Fibroblast of upper back skin (primary cell): ENCODE measurements at regions not wholly inside any gene's neighbourhood (a gene's known extent, or its start where the extent isn't known, plus 50 kb on each side); places are given as distances from the start of the nearest gene placed in this dataset.
"Not testable (repeated sequence)": the region's sequence is repeated elsewhere in the genome, so short reads cannot be mapped to it uniquely, and the experiment has no call there.

Source experiments
- DNase-seq: peaks from one replicate; pipeline ENCODE4 v3.0.0-alpha.2; 2013

GRCh38 chrX:140053846-140054245, 88.5 kb upstream of the CXorf66 start:
- no peak for DNase-seq

GRCh38 chrX:140050906-140051305, 85.6 kb upstream of the CXorf66 start:
- DNase-seq = peak; percentile 1

- DNase-seq = no peak
Observed at GRCh38 chrX:140040386-140040785, 75.1 kb upstream of the CXorf66 start.

GRCh38 chrX:140038842-140039241, 73.5 kb upstream of the CXorf66 start:
- no peak for DNase-seq

GRCh38 chrX:140034916-140035315, 69.6 kb upstream of the CXorf66 start:
- DNase-seq = no peak

GRCh38 chrX:140022482-140022881, 57.2 kb upstream of the CXorf66 start:
- no peak for DNase-seq

- DNase-seq = not testable (repeated sequence)
Observed at GRCh38 chrX:140019134-140019533, 53.8 kb upstream of the CXorf66 start.
